ENCODE measurements at regions not wholly inside any gene's neighbourhood (a gene's known extent, or its start where the extent isn't known, plus 50 kb on each side); places are given as distances from the start of the nearest gene placed in this dataset.

DNA sequence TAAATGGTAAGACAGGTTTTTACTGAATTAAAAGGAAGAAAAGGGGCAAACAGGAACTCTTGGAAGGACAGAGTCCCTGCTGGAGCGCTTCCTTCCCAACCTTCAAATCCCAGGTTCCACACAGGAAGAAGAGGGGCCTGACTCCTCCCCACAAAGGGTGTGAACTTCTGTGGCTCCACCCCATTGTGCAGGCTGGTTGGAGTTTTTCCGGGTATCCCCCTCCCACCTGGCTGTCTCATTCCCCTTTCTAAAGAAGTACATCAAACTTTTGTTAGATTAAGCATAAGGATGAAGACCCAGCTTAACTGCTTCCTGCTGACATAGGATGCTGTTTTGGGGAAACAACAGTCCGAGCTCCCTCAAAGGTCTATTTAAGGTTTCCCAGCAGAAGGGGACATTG is 187.7 kb downstream of the FCRL5 start:
- TF ChIP-seq ZFP30 (CRISPR knock-in tag; IDR thresholded peaks at IDR 0.05), result no peak
- no peak for TF ChIP-seq ZNF8 (CRISPR knock-in tag; IDR thresholded peaks at IDR 0.05)
- no peak for TF ChIP-seq ZNF70 (CRISPR knock-in tag; IDR thresholded peaks at IDR 0.05)
- TF ChIP-seq, protein P1, sequence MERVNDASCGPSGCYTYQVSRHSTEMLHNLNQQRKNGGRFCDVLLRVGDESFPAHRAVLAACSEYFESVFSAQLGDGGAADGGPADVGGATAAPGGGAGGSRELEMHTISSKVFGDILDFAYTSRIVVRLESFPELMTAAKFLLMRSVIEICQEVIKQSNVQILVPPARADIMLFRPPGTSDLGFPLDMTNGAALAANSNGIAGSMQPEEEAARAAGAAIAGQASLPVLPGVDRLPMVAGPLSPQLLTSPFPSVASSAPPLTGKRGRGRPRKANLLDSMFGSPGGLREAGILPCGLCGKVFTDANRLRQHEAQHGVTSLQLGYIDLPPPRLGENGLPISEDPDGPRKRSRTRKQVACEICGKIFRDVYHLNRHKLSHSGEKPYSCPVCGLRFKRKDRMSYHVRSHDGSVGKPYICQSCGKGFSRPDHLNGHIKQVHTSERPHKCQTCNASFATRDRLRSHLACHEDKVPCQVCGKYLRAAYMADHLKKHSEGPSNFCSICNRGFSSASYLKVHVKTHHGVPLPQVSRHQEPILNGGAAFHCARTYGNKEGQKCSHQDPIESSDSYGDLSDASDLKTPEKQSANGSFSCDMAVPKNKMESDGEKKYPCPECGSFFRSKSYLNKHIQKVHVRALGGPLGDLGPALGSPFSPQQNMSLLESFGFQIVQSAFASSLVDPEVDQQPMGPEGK (CRISPR knock-in tag; IDR thresholded peaks at IDR 0.05; ENCODE audit: borderline replicate concordance), result no peak

All from SK-N-SH treated with all-trans-retinoic acid at 6 μM for 48 hours (cell line).